Heart left ventricle (tissue), 13 donors: ENCODE measurements at regions not wholly inside any gene's neighbourhood (a gene's known extent, or its start where the extent isn't known, plus 50 kb on each side); places are given as distances from the start of the nearest gene placed in this dataset.

Experiments used
- CTCF ChIP-seq, 12 donors: fragments of 200-600 bp; sonication (generic) in 4 of 12; IDR thresholded peaks; one replicate each; pipeline versions ENCODE4 v1.5.0 to v1.8.0; 2018 to 2022; ENCODE audit warnings: antibody characterized with exemption in 12 of 12, mild to moderate bottlenecking in 5 of 12
- POLR2A ChIP-seq, 2 donors: fragments of 450-650 bp; IDR thresholded peaks; one replicate each; pipeline ENCODE4 v1.6.1; 2017; ENCODE audit warnings: antibody characterized with exemption in 2 of 2, mild to moderate bottlenecking in 2 of 2, moderate library complexity in 2 of 2
- donor health status: ischemic (EF 13 %, LVEDD 7.1; RV severe dilation, severe dysfunction).
- donor health status: DM: no; HTN: yes; CAD: no.
- donor health status: DM: no; HTN: no; CAD: no.
- donor health status: ischemic (EF 25% LVEDD 6.9; RV normal size, moderate dysfunction).
- donor health status: ischemic (EF 25% LVEDD 5.7; RV mildly dilated, moderate dysfunction).
- donor health status: ischemic (EF 35%, LVEDD 5.7; RV mildly dilated, moderate dysfunction).
- donor health status: nonischemic (EF 11% LVEDD 7.7; RV severe dilation, severe dysfunction).
- donor health status: DM: yes; HTN: yes; CAD: no.
- donor health status: PGD.
- donor health status: ischemic (EF 29% LVEDD 5.4; RV normal size, mild dysfunction).
- donor health status: nonischemic (EF 23%, LVEDD 6.1; RV moderate dilation, normal function).

- TF ChIP-seq POLR2A (IDR thresholded peaks at IDR 0.05) (no peak), CTCF (IDR thresholded peaks at IDR 0.05) (no peak)
Measured at GRCh38 chr5:30498972-30499371, 694.5 kb upstream of the CDH6 start.
